Activated CD8-positive, alpha-beta memory T cell treated with anti-CD3 and anti-CD28 coated beads for 24 hours (primary cell): ENCODE measurements at regions not wholly inside any gene's neighbourhood (a gene's known extent, or its start where the extent isn't known, plus 50 kb on each side); places are given as distances from the start of the nearest gene placed in this dataset.

Experiments used
- DNase-seq: peaks from one replicate; pipeline ENCODE4 v3.0.0-alpha.2; 2020

GRCh38 chr18:44013871-44014270 is 666.8 kb upstream of the SETBP1 start:
- no peak for DNase-seq

DNA sequence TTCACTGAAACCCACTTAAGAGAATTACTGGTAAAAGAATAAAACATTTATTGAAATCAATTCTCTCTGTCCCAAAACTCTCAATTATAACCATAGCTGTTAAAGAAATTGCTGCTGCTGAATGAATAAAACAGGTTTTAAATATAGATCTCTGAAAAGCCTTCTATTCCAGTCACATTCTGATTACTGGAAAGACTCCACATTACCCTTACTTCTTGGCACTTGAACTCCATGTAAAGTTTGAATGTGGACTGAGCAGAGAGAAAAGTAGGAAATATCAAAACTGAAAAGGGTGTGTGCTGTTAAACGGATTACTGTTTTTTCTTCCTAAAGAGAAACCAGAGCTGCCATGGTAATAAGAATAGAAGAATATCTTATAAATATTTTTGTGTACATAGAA is 655.3 kb upstream of the SETBP1 start:
- no peak for DNase-seq

DNA sequence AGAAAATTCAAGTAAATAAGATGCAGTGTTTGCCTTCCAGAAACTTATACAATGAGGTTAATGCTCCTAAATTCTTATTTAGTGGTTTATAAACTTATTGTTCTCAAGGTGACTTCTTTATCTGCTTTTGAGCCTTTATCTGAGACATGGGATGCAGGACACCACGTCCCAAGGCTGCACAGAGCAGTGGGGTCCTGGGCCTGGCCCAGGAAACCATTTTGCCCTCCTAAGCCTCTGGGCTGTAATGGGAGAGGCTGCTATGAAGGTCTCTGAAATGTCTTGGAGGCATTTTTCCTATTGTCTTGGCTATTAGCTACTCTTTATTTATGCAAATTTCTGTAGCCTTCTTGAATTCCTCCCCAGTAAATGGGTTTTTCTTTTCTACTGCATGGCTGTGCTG is 652.6 kb upstream of the SETBP1 start:
- no peak for DNase-seq

DNA sequence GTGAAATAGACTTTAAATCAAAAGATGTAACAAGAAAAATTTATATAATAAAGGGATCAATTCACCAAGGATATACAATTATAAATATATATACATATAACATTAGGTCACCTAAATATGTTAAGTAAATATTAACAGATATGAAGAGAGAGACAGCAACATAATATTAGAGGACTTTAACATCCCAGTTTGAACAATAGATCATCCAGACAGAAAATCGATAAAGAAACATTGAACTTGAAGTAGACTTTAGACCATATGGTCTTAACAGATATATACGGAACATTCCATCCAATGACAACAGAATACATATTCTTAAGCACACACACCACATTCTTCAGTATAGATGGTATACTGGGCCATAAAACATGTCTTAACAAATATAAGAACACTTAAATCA is 649.6 kb upstream of the SETBP1 start:
- DNase-seq = no peak

DNA sequence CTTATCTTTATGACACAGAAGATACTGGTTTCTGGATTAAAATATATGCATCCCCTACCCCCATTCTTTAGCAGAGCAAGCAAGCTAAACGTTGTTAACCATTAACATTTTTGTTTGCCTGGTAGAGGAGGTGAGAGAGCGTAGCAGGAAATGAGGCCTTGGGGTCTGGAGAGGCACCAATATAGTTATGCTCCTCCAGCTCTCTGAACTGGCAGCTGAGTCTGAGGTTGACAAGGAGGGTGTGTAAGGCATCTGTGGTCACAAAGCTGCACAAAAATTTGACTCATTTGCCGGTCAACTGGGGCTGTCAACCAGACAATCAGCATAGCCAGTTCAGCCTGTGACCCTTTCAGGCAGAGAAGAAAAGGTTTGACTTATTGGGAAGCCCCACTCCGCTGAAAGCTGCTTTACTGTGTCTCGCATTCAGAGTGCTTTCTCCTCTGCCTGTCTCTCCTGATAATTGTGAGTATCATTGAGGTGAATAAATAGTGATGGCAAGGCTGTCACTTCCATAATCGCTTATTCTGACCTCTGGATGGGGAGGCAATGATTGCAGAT is 647.5 kb upstream of the SETBP1 start:
- DNase-seq = no peak

GRCh38 chr18:44035554-44035953 is 645.1 kb upstream of the SETBP1 start:
- DNase-seq = no peak

DNA sequence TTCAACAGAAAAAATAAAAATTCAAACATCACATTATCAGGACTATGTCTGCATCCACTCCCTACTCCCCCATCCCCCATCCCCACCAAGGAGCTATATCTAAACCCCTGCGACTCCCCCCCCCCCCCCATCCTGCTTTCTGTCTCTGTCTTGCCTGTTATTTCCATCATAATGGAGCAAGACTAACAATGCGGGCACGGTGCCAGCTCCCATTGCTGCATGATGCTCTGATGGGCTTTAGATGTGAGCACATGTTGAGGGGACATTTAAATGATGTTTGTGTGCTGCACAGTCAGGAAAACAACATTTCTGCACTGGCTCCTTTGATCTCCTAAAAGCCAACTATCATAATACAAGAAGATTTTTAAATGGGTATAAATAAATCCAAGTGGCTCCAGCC is 644.2 kb upstream of the SETBP1 start:
- no peak for DNase-seq

DNA sequence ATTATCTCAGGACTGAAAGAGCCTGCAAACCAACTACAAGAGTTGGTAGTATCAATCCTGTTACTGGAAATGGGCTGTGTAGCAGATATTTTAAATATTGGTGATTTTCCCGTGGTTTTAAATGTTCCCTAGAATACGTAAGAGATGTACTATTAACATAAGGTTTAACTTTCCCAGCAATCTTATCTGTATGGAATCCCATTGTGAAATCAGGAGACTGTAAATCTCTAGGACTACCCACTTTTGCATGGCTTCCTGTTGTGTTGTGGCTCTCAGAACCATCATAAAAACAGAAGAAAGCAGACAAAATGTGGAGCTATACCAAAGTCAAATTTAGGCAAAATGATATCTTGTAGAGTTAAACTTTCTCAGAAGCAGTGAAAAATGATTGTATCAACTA is 641.5 kb upstream of the SETBP1 start:
- DNase-seq = no peak

GRCh38 chr18:44039826-44040225 is 640.9 kb upstream of the SETBP1 start:
- no peak for DNase-seq

GRCh38 chr18:44041553-44041952 is 639.1 kb upstream of the SETBP1 start:
- no peak for DNase-seq

- DNase-seq = no peak
Observed at GRCh38 chr18:44041961-44042360, 638.7 kb upstream of the SETBP1 start.

DNA sequence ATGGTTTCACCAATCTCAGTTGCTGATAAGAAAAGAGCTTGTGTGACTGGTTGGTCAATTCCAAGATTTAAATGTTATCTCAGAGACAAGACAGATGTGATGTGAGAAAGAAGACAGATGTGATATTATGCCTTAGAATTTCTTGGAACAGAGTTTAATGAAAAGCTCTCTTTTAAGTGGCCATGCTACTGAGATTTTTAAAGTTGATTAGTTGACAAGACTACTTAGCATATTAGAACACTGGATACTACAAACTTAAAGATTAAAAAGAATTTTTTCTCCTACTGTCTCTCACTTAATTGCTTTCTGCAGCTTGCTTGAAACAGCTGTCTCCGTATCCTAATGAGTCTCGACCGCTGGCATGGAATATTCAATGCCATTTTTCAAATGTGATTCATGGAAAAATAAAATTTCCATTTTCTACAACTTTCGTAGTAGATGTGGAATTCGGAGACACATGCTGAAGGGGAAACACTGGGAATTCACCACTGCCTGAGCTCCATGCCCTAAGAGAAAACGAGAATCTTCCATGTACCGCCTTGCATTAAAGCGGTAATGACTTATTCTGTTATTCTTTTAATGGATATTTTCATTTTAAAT is 634.2 kb upstream of the SETBP1 start:
- DNase-seq = no peak

- DNase-seq = no peak
Observed at GRCh38 chr18:44047585-44047984, 633.1 kb upstream of the SETBP1 start.

DNA sequence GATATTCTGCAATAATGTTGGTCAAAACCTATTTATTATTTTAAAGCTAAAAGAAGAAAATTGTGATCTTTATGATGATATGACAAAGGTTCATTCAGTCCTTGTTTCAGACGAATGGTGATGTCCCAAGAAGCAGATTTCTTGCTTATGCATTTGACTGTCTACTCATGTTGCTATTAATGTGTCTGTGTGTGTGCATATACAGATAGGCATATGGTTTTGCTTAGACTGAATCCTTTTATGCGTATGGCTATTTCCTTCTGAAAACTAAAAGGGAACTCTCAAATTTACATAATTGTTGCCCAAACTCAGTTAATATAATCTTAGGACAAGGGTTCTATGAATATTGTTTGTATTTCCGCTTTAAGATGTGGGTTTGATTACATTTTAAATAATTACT is 632.3 kb upstream of the SETBP1 start:
- no peak for DNase-seq

GRCh38 chr18:44048846-44049245 is 631.8 kb upstream of the SETBP1 start:
- no peak for DNase-seq

DNA sequence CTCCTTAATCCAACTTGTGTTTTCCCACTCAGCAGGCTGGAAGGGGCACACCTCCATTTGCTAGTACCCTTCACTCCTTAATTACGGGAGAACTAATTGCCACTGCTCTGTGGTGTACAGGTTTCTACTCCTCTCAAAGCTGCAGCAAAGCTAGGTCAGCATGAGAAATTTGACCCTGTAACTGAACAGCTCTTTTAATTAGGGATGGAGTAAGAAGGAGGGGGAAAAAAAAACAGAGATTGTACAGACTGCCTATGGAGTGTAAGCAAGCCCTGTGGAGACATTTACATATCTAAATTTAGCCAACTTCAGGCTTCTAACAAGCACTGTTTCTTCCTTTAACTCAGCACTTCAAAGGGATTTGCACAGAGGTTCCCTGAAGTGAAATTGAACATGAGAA is 629.7 kb upstream of the SETBP1 start:
- no peak for DNase-seq

- no peak for DNase-seq
Observed at GRCh38 chr18:44054514-44054913, 626.2 kb upstream of the SETBP1 start.

- no peak for DNase-seq
Observed at GRCh38 chr18:44060197-44060596, 620.5 kb upstream of the SETBP1 start.

GRCh38 chr18:44061438-44061837 is 619.2 kb upstream of the SETBP1 start:
- no peak for DNase-seq

DNA sequence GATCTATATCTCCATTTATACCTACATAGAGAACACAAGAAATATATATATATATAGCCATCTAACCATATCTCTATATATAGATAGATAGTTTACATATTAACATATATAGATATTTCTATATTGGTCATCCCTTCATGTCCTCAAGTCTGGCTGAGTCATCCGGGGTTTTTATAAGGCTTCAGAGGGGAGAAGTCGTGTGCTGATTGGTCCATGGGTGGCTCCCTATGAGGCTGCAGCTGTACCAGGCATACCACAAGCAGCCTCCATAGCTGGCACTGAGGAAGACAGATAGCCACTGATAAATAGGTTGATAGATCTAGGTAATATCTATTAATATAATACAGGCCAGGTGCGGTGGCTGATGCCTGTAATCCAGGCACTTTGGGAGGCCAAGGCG is 618.3 kb upstream of the SETBP1 start:
- no peak for DNase-seq

DNA sequence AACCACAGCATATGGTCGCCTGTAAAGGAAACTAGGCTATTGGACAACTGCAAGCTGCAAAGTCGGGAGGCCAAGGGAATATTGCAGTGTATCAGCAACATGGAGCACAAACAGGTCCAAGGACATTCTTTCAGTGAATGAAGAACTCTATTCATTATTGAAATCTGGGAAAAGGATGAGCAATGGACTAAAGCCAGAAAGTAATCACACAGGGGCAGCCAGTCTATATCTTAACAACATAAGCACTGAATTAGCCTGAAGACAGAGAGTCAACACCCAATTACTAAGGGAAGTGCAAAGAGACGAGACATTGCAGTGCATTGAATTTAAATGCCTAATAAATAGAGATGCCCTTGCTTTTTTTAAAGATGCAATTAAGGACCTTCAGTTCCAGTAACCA is 615.5 kb upstream of the SETBP1 start:
- no peak for DNase-seq

DNA sequence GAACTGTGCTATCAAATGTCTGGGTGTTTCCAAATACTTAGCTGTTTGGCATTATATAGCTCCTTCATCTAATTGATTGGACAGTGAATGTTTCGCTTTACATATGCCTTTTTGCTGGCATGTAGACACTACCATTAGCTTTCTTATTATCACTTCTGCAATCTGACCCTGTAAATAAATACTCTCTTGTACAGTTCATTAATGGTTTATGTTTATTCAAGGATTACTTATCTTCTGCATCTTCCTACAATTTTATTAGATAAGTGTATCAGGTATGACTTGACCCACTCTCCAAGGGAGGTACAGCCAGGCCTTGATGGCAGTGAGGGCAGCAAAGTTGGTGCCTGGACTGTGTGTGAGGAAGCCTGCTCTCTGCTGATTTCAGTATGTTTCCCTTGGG is 614.1 kb upstream of the SETBP1 start:
- DNase-seq = no peak

GRCh38 chr18:44067186-44067585 is 613.5 kb upstream of the SETBP1 start:
- no peak for DNase-seq

- DNase-seq = no peak
Observed at GRCh38 chr18:44075038-44075437, 605.6 kb upstream of the SETBP1 start.

- DNase-seq = no peak
Observed at GRCh38 chr18:44079606-44080005, 601.1 kb upstream of the SETBP1 start.

DNA sequence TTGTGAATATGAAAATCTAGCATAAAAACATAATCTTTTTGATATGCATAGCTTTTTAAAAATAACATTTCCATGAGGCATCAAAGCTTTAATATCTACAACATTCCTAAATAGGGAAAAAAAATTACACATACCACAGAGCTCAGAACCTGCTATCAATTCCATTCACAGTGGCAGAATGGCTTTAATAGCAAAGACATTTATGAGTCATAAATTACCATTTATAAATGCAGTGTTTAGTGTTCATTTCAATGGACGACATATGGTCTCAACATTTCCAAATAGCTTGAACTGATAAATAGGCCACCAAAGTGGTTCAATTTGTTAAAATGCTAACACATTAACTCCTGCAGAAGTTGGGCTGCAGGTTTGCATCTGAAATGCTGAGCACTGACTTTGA is 600.6 kb upstream of the SETBP1 start:
- DNase-seq = no peak
